Limb (tissue), 2 donors: ENCODE measurements at regions not wholly inside any gene's neighbourhood (a gene's known extent, or its start where the extent isn't known, plus 50 kb on each side); places are given as distances from the start of the nearest gene placed in this dataset.

Source experiments
- DNase-seq, 2 donors: peaks; one replicate each; pipeline ENCODE4 v3.0.0-alpha.2; 2016; ENCODE audit errors: extremely low spot score in 2 of 2

DNA sequence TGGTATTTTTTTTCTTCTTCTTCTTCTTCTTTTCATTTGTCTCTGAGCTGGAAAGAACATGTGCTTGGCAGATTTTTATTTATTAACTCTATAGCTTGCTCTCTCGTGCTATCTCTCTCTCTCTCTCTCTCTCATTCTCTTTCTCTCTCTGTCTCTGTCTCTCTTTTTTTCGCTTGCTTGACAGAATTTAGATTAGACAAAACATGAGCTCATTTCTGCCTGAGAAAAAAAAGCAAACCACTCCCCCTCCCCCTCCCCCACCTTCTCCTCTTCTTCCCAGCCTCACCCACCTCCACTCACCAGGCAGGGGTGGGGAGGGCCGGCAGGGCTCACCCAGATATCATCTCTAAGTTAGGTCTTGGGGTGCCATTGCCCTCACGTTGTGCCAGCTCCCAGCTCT lies 81.5 kb downstream of the PJA1 start:
- no peak for DNase-seq

DNA sequence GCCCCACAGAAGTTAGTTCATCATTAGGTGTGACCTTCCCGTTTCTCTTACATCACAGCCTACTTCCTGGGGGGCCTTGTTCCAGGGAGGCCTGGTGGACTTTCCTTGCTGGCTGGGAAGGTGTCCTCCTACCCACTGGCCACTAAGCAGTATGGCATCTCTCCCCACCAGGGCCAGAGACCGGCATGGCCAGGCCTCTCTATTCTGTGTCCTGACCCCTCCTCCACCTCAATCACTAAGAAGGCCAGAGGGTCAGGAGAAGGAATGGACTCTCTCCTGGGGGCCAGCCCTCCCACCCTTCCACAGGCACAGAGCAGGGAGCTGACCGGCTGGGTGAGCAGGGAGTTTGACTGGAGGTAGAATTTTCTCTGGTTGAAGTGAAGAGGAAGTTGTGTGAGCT lies 81.9 kb downstream of the PJA1 start:
- DNase-seq: no peak

DNA sequence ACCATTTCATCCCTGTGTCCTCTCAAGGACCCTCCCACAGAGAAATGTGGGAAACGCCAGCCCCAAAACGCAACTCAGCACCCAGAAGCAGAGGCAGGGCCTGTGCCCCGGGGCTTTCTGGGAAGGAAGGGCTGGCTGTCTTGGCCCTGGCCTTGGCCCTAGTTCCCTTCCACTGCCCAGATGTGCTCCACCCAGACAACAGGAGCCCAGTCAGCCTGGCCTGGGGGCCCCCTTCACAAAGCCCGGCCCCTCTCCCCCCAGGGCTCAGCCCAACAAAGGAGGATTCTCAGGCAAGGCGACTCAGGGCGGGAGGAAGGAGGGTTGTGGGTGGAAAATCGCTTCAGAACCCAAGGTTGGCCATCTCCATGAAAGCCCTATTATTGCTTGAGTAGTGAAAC lies 82.5 kb downstream of the PJA1 start:
- DNase-seq: no peak

DNA sequence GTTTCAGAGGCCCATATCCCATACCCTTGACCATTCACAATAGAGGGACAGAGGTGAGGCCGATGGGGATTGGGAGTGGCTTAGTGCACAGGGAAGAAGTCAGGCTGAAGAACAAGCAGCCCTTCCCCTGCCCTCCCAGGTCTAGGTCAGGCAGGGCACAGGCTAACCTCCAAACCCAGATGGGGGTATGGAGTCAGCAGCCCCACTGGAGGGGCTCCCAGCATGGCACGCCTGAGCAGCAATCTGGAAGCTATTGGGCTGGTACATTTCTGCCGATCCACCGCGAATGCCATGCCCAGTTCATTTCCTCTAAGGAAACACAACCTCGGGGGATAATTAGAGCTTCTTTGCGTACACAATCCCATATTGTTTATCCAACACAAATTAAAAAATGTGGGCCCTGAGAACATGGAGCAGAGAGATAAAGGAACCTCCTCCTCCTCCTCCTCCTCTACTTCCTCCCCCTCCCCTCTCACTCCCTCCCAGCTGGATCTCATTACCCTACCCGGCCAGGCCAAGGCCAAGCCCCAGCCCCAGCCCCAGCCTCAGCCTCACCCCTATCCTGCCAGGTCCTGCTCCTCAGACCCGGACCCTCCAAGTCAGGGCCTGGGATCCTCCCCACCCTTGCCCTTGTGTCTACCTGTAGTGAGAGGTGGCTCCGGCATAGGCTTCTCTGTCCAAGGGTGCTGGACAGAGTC lies 83.0 kb downstream of the PJA1 start:
- no peak for DNase-seq

DNA sequence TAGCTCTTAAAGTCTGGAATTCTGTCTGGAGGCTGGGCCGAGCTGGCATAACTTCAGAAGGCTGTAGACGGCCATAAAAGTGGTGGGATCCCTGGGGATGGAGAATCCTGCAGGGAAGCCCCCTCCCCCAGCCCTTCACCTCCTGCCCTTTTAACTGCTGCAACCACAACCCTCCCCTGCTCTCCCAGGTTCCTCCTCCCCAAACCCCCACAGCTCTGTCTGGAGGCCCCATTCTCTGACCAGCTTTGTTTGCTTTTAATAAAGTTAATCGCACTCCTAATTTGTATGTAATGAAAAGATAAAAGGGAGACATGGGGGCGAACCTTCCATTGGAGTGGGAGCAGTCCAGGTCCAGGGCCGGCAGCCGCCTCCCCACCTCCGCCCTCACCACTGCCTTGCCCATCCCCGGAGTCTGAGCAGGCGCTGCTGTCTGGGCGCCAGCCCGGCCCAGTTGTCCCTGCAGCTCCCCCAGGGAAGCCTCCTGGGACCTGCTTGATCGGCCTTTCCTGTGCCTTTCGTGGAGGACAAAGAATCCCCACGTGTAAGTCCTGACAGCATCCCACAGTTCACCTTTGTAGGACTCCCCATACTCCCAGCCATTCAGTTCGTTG lies 84.3 kb downstream of the PJA1 start:
- no peak for DNase-seq

DNA sequence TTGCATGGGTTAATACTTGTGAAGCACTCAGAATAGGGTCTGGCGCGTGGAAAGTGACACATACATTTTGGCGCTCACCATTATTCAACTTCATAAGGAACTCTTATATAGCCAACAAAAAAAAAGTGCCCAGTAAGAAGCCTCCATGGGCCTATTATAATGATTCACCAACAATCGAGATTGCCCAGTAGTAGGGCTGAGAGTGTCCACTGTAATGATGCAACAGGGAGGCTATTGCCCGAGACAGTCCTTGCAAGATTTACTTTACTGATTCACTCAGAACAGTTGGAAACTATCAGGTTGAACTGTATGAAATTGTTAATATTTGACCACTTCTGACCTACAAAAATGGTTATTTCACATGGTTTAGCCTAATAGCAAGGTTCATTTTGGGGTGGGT lies 86.0 kb downstream of the PJA1 start:
- DNase-seq: no peak

DNA sequence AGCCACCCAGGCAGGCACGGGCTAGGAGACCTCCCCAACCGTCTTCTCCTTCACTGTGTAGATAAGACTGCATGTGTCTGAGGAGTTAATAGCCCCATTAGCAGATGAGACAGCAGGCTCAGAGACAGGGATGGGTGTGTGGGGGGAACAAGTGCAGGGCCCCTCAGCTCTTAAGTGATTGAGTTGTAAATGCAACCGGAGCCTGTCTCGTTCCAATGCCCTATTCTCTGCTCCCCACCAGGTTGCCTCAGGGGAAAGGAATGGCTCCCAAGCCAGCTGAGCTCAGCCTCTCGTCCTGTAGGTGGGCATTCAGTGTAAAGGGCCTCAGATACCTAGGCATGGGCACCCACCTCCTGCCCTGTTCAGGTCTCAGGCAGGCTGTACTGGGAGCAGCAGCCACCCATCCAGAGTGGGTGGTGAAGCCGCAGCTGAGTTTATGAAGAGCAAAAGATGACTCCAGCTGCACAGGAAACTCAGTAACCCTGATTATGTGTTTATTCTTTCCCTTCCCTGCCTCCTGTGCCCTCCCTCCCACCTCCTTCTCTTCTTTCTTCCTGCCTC lies 87.3 kb downstream of the PJA1 start:
- no peak for DNase-seq

DNA sequence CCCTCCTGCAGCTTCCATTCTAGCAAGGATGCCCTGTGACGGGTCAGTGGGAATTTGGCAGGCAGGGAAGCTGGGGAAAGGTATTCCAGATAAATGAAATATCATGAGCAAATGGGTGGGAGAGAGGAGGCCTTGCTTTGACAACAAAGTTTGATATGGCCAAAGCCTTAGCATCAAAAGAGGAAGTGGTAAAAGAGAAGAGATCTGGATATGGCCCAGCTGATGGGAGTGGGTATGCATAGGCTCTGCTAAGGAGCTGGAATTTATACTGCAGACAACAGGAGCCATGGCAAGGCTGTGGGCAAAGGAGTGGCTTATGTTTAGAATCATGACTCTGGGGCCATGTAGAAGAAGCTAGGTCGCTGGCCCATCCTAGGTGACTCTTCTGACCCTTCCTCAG lies 89.2 kb downstream of the PJA1 start:
- DNase-seq: no peak

DNA sequence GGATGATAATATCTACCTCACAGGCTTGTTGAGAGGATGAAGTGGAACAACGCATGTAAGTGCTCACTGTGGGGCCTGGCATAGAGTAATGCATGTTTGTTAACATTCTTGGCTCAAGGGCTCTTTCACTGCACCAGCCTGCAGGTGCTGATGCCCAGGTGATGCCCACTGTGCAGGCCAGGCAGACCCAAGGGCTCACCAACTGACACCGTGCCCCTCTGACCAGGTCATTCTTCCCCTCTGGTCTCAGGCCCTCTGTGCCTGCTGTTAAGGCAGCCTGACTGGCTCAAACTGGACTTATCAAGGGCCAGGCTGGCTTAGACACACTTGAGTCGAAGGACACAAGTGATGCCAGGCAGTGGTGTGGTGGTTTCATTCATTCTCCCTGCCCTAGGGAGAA lies 90.5 kb downstream of the PJA1 start:
- no peak for DNase-seq

DNA sequence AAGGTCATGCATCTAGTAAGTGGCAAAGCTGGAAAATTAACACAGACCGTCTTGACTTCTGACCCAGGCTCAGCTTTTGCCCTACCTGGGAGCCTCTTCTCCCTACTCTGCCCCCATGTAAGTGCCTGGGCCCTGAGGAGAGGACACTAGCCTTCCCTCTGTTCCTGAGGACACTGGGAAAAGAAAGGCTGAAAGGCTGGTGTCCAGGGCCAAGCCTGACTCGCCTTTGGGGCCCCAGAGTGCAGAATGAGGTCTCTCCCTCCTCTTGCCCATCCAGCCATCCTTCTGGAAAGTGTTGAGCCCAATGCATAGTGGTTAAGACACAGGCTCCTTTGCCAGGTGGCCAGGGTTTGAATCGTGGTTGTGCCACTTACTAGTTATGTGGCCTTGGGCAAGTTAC lies 91.5 kb downstream of the PJA1 start:
- DNase-seq: no peak

DNA sequence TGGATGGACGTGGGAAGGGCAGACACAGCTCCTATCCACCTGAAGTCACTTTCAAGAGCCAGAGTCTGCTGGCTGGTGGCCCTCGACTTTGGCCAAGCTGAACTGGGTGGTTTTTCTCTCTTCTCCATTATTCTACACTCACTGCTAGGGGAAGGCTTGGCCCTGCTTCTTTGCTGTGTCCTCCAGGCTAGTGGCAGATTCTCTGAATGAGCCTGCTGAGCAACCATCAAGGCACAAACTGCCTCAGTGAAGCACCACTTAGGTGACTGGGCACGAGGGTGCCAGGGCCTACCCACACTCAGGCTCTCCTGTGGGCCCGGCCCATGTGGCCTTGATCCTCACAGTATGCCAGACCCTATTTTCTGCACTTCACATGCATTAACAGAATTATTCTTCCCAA lies 92.0 kb downstream of the PJA1 start:
- DNase-seq: no peak

DNA sequence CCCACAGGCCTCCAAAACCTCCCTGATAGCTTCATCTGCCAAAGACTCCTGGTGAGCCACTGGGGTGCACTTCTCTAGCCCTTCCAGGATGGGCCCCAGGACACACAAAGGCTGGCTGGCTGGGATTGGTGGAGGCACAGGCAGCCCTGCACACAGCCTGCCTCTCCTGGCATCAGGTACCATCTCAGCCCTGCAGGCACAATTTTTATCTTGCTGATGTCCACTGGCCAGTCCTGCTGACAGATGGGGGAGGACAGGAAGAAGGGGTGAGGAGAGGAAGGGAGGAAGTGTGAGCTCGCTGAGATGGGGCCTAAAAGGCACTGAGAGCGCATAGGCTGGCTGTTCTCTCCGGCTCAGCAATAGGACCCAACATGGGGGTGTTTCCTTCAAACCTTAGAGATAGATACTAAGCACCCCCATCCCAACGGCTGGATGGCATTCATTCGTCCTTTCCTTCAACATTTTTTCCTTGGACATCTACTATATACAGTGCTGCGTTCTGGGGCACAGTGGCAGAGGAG lies 92.7 kb downstream of the PJA1 start:
- no peak for DNase-seq

DNA sequence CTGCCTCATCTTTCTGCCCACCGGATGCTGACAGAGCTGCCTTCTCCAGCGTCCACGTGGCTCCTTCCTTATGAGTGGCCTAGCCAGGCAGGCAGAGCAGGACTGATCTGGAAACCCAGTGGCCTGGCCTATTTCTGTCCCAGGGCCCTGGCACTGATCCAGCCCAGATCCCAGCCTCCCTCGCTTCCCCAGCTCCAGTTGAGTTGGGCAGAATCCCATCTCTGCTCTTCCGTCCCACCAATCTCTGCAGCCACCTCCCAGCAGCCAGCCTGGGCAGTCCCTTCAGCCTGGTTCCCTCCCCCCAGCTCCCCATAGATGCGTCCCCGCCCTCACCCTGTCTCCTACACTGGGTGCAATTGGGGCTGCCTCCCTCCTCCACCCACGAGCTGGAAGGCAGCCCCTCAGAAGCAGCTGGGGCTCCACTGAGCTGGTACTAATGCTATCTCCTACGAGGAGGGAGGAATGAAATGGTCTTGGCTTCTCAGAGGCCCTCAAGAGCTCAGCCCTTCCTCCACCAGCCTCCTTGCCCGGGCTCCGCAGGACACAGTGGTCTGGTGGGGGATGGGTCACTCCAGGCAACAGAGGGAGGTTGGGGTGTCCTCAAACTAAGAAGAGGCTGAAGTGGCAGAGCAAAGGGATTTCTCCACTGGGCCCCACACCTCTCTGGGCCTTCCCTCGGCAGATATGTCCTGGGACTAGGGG lies 94.2 kb downstream of the PJA1 start:
- DNase-seq: no peak

DNA sequence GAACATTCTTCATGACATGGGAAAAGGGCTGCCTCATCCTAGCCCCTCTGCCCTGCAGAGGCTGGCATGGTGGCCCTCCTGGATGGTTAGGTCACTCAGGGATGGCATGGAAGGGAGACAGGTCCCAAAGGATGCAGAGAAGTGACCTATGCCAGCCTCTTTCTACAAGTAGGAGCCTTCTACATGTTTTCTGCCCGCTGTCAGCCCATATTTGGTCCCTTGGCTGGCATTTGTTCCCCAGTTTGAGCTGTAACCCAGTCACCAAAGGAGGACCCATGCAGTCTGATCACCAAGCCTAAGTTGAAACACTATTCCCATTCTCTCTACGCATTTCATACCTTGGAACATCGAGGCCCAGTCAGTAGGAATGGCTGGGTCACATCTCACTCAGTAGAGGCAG lies 95.4 kb downstream of the PJA1 start:
- no peak for DNase-seq

DNA sequence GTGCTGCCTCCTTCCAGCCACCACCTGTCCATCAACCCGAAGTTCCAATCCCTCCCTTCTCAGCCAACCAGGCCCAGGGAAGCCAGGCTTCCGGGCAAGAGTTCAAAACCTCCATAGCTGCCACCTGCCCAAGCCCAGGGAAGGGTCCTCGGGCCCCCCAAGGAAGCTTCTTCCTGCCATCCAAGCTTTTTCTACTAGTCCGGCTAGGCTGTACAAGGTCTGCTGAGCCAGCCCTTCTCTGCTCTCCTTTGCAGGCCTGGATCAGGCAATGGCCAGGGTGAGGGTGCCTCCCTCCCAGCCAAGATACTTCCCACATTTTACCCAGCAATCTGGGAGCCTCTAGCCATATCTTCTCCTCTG lies 96.2 kb downstream of the PJA1 start:
- no peak for DNase-seq

DNA sequence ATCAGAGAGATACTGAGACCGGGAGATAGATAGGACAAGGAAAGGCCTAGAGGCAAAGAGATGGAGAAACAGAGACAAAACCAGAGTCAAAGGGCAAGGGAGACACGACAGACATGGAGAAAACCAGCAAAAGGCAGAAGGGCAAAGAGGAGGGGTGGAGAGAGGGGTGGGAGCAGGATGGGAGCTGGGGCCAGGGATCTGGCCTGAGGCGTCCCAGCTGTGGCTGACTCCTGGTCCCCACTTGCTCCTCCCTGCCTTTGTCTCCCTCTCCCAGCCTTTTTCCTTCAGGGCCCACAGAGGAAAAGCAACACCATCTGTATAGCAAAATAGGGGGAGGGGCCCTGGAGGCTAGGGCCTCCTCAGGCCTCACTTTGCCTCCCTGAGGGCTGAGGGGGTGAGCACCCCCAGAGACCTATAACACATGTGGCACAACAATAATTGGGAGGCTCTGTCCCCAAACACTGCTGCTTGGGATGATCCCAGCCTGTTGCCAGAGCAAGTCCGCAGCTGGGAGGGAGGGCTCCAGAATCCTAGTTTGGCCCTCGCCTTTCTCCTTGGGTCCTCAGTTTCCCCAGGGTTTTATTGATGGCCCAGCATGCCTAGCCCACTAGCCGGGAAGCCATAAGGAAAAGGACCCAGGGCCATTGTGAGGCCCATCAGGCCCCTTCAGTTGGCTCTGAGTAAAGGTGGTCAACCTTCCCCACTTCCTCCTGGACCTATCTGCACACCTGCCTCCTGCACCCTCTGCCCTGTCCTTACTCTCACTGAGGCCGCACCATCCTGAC lies 96.8 kb downstream of the PJA1 start:
- no peak for DNase-seq

DNA sequence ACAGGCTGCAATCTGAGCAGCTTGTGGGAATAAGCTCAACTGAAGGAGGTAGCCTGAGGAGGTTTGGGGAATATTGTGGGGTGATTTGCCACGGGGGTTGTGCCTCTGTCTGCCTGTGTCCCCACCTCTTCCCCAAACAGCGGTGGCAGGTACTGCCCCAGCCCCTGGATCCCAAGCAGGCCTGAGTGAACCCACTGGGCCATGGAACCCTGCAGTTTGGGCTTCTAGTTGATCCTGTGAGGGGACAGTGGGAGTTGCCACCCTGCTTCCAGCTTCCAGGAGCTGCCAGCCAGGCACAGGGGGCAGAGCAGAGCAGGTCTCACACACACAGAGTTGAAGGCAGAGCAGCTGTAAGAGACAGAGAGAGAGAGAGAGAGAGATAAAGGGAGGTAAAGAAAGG lies 97.4 kb downstream of the PJA1 start:
- no peak for DNase-seq

DNA sequence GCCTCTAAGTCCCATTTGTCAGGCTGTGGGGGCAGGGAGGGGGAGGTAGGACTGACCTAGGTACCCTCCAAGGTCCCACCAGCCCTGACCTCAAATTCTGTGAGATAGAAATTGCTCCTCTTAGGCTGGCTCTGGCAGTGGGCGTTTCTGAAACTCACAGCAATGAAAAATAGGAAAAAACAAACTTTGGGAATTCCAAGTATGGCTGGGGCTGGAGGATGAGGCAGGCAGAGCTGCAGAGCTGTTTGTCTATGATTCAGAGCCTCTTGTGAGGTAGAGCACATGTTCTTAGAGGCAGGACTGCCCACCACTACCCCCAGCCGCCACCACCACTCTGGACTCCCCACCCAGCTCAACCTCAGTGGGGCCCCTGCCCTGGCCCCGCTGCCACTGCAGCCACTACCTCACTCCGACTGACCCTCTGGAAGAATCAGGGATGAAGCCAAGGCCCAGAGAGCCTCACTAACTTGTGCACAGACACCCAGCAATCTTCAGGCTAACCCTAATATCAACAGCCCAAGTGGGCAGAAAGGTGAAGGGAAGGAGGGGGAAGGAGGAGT lies 98.2 kb downstream of the PJA1 start:
- DNase-seq: no peak

DNA sequence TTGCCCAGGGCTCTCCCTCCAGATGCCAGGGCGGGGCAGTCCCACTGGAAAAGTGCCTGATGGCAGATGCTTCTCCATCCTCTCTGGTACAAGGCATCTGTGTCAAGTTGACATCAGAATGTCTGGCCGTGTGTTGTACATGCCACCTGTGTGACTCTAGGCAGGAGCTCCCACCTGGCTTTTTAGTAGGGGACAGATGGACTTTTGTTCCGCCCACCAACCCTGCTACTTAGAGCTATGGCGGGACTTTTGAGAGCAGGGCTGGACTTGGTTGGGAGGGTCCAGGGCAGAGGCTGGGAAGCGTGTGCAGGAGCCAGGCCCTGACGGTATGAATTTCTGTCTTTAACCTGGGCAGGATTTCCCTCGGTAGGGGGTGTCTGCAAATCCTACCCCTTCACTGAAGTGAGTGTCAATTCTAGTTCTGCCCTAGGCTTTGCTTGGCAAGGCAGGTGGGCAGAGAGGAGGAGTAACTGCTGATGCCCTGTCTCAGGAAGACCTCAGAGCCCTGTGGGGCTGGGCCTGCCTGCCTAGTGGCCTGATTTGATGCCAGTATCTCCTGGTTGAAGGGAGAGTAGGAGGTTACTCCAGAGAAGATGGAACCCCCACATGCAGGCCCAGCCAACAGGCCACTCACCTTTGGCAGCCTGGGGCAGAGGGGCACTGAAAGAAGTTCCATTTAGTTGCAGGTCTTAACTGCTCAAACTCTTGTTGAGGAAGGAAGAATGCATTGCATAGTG lies 99.1 kb downstream of the PJA1 start:
- DNase-seq: no peak

DNA sequence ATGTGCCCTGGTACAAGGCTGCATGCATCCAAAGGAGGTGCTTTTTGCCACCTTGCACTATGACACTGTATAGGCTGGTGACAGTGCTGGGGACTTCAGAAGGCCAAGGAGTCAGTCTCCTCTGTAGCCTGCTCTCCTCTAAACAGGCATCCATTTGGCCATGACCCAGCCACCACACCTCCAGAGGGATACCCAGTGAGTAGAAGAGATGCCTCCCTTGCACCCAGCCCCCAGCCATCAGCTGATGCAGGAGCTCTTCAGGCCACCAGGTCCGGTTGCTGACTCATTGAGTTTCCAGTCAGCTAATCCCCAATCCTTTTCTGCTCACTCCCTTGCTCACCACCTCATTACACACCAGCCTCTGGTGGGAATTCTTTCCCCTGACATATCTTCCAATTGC lies 99.8 kb downstream of the PJA1 start:
- no peak for DNase-seq

DNA sequence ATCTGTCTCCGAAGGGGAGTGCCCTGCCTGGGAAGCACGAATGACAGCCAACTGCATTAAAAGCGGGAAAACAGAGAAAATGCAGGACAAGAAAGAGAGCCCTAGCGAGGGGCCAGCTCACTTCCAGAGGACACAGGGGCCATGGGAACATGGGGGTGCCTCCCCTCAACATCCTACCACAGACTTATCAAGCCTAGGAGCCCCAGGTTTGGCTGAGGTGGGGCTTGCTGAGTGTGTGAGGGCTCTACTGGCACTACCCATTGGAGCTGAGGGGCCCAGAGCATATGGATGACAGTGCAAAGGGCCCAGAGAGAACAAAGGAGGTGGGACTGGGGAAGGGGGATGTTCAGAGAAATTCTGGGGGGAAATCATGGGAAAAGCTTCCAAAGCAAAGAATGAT lies 101.8 kb downstream of the PJA1 start:
- no peak for DNase-seq
